ENCODE measurements at regions not wholly inside any gene's neighbourhood (a gene's known extent, or its start where the extent isn't known, plus 50 kb on each side); places are given as distances from the start of the nearest gene placed in this dataset.

DNA sequence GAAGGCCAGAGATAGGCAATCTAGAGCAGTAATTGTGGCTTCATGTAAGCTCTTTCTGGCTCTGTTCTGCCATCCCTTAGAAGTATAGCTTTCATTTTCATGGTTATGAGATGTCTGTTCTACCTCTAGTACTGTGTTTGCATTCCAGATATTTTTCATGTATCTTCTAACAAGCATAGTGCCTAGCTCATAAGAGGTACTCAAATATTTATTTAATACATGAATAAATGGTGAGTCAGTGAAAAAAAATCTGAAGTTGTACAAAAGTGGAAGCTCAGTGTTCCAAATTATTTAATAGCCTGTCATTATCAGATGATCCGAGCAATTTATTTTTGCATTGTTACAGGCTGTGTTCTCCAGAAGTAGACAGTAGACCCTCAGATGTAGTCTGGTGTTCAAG lies 64.3 kb downstream of the OXSM start:
- no TSS peak for BruUV-seq (replicated peaks)
- H3K27me3 ChIP-seq (replicated peaks in 1 of 2; ENCODE audit: control insufficient read depth in 2 of 2, insufficient read depth in 2 of 2, low read length in 1 of 2) = peaks cover 0 to 2% of the 10 kb centered on the region in 2 experiments; a peak in 1 of 4 replicates
- no peak for DNase-seq (ENCODE audit: low read depth, low spot score)
- no peak overlapping the region for H3K4me2 ChIP-seq (ENCODE audit: control insufficient read depth, insufficient read depth)
- no peak for FAIRE-seq
- no peaks in the 10 kb centered on the region for H3K36me3 ChIP-seq (ENCODE audit: control insufficient read depth in 2 of 2, insufficient read depth in 2 of 2, low read length in 1 of 2)
- ChIA-PET RAD21 (ENCODE audit: unreplicated experiment) (interaction anchor here (0.8 to 5.1 kb wide), 9 partner anchors 9 to 205 kb away, joined by 3 to 54 read pairs (median 3); partner anchors contain the start of gene NGLY1), CTCF (interaction anchor here (0.7 to 7.4 kb wide), 20 partner anchors 9 to 243 kb away, joined by 3 to 136 read pairs (median 4); partner anchors contain the start of gene OXSM), POLR2A (interaction anchor here (1.4 kb wide), 1 partner anchor 193 kb away, joined by 3 read pairs; no protein-coding TSS in a partner anchor), SMC1A (ENCODE audit: uncharacterized antibody, unreplicated experiment) (interaction anchor here (0.8 to 9.8 kb wide), 21 partner anchors 9 to 856 kb away, joined by 3 to 121 read pairs (median 5); partner anchors contain the start of gene OXSM)
- no peaks in the 10 kb centered on the region for H3K9me3 ChIP-seq (replicated peaks; ENCODE audit: control insufficient read depth, insufficient read depth, low read length)
- TF ChIP-seq ZNF207 (IDR thresholded peaks at IDR 0.05; ENCODE audit: borderline replicate concordance) (no peak), E2F8 (IDR thresholded peaks at IDR 0.05; ENCODE audit: low read depth, partially characterized antibody) (no peak), EGR1 (IDR thresholded peaks at IDR 0.05; ENCODE audit: borderline replicate concordance in 1 of 2, low read depth in 2 of 2, low read length in 2 of 2) (no peak), NFXL1 (IDR thresholded peaks at IDR 0.05; ENCODE audit: borderline replicate concordance) (no peak), EP300 (IDR thresholded peaks at IDR 0.05; ENCODE audit: borderline replicate concordance in 1 of 2, control insufficient read depth in 1 of 2, low read depth in 2 of 2, low read length in 2 of 2) (no peak), JUND (IDR thresholded peaks at IDR 0.05; ENCODE audit: low read depth, low read length) (no peak), SUPT20H (IDR thresholded peaks at IDR 0.05; ENCODE audit: borderline replicate concordance, control insufficient read depth, low read depth, low read length) (no peak), FOS (IDR thresholded peaks at IDR 0.05; ENCODE audit: borderline replicate concordance, extremely low read depth, insufficient read length) (no peak), SUZ12 (IDR thresholded peaks at IDR 0.05; ENCODE audit: unreplicated experiment) (no peak), ZSCAN29 (IDR thresholded peaks at IDR 0.05) (no peak), IKZF1 (conservative IDR thresholded peaks at IDR 0.05) (no peak), BACH1 (IDR thresholded peaks at IDR 0.05; ENCODE audit: borderline replicate concordance) (no peak), TCF3 (IDR thresholded peaks at IDR 0.05; ENCODE audit: borderline replicate concordance, insufficient read depth, low read depth, low read length) (no peak), POLR2AphosphoS2 (IDR thresholded peaks at IDR 0.05; ENCODE audit: low read depth, low read length) (no peak), NFYB (IDR thresholded peaks at IDR 0.05; ENCODE audit: insufficient read depth, low read depth, low read length) (no peak), RCOR1 (conservative IDR thresholded peaks at IDR 0.05; ENCODE audit: low read depth, low read length) (no peak)
- TF ChIP-seq, protein P1, sequence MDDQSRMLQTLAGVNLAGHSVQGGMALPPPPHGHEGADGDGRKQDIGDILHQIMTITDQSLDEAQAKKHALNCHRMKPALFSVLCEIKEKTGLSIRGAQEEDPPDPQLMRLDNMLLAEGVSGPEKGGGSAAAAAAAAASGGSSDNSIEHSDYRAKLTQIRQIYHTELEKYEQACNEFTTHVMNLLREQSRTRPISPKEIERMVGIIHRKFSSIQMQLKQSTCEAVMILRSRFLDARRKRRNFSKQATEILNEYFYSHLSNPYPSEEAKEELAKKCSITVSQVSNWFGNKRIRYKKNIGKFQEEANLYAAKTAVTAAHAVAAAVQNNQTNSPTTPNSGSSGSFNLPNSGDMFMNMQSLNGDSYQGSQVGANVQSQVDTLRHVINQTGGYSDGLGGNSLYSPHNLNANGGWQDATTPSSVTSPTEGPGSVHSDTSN (IDR thresholded peaks at IDR 0.05; ENCODE audit: insufficient replicate concordance, low read depth, low read length) = no peak
- TF ChIP-seq, protein P2, sequence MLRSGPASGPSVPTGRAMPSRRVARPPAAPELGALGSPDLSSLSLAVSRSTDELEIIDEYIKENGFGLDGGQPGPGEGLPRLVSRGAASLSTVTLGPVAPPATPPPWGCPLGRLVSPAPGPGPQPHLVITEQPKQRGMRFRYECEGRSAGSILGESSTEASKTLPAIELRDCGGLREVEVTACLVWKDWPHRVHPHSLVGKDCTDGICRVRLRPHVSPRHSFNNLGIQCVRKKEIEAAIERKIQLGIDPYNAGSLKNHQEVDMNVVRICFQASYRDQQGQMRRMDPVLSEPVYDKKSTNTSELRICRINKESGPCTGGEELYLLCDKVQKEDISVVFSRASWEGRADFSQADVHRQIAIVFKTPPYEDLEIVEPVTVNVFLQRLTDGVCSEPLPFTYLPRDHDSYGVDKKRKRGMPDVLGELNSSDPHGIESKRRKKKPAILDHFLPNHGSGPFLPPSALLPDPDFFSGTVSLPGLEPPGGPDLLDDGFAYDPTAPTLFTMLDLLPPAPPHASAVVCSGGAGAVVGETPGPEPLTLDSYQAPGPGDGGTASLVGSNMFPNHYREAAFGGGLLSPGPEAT (IDR thresholded peaks at IDR 0.05; ENCODE audit: low read depth) = no peak
- H3K4me3 ChIP-seq = no peak overlapping the region
- no peak overlapping the region for H3K9ac ChIP-seq (ENCODE audit: control insufficient read depth, insufficient read depth, low read length)
- ATAC-seq = peak; percentile 36; the same call in 2 of the 3 replicates
- no peaks in the 10 kb centered on the region for H3K4me1 ChIP-seq (ENCODE audit: control insufficient read depth, insufficient read depth, low read length)
- H3K27ac ChIP-seq (ENCODE audit: control insufficient read depth, insufficient read depth) = no peak overlapping the region
- in situ Hi-C loops (cut with MboI) = no loop called here
- H2AFZ ChIP-seq (ENCODE audit: control insufficient read depth, low read depth, low read length) = no peak overlapping the region
- no peaks in the 10 kb centered on the region for H4K20me1 ChIP-seq (ENCODE audit: control insufficient read depth, insufficient read depth)
- H3K79me2 ChIP-seq (ENCODE audit: control insufficient read depth, insufficient read depth, low read length) = no peaks in the 10 kb centered on the region
- WGBS (ENCODE audit: insufficient coverage, insufficient replicate concordance, low lambda C conversion rate, missing lambda C conversion rate) = 96% methylated on average over 1 of the region's 1 CpG
- intact Hi-C loops (cut with micrococcal nuclease; ENCODE audit: unreplicated experiment) = no loop called here
